IPS-15b (cell line): ENCODE measurements at regions not wholly inside any gene's neighbourhood (a gene's known extent, or its start where the extent isn't known, plus 50 kb on each side); places are given as distances from the start of the nearest gene placed in this dataset.

Experiments used
- H3K27me3 ChIP-seq: one replicate; pipeline ENCODE4 v1.6.1; 2013; ENCODE audit warnings: low read length; ENCODE audit not compliant: control insufficient read depth, insufficient read depth
- H3K36me3 ChIP-seq: one replicate; pipeline ENCODE4 v1.6.1; 2013; ENCODE audit warnings: low read length; ENCODE audit not compliant: control insufficient read depth, insufficient read depth
- H3K4me1 ChIP-seq: one replicate; pipeline ENCODE4 v1.6.1; 2013; ENCODE audit warnings: mild to moderate bottlenecking, low read length; ENCODE audit not compliant: control insufficient read depth, insufficient read depth
- H3K4me3 ChIP-seq: one replicate; pipeline ENCODE4 v1.5.1; 2013; ENCODE audit warnings: low read depth, low read length
- H3K9ac ChIP-seq: one replicate; pipeline ENCODE4 v1.6.1; 2013; ENCODE audit warnings: low read depth, mild to moderate bottlenecking, low read length
- H3K9me3 ChIP-seq: one replicate; pipeline ENCODE4 v1.6.1; 2013; ENCODE audit warnings: mild to moderate bottlenecking, low read length; ENCODE audit not compliant: control insufficient read depth, insufficient read depth

- H3K27me3 ChIP-seq = no peaks in the 10 kb centered on the region
- H3K4me3 ChIP-seq = no peak overlapping the region
- no peaks in the 10 kb centered on the region for H3K9me3 ChIP-seq
- H3K9ac ChIP-seq = no peak overlapping the region
- H3K4me1 ChIP-seq = no peaks in the 10 kb centered on the region
- no peaks in the 10 kb centered on the region for H3K36me3 ChIP-seq
Measured at GRCh38 chr15:94887391-94887790, 656.0 kb downstream of the MCTP2 start.

GRCh38 chr15:94889153-94889552 lies 657.8 kb downstream of the MCTP2 start:
- Histone ChIP-seq H3K36me3 (no peaks in the 10 kb centered on the region), H3K9me3 (no peaks in the 10 kb centered on the region), H3K27me3 (no peaks in the 10 kb centered on the region), H3K4me1 (no peaks in the 10 kb centered on the region), H3K9ac (no peak overlapping the region), H3K4me3 (no peak overlapping the region)

GRCh38 chr15:94893091-94893490 lies 661.7 kb downstream of the MCTP2 start:
- no peaks in the 10 kb centered on the region for H3K36me3 ChIP-seq
- H3K9ac ChIP-seq = no peak overlapping the region
- no peaks in the 10 kb centered on the region for H3K9me3 ChIP-seq
- H3K27me3 ChIP-seq = no peaks in the 10 kb centered on the region
- H3K4me1 ChIP-seq = no peaks in the 10 kb centered on the region
- no peak overlapping the region for H3K4me3 ChIP-seq

GRCh38 chr15:94894056-94894455 lies 662.7 kb downstream of the MCTP2 start:
- no peaks in the 10 kb centered on the region for H3K4me1 ChIP-seq
- no peak overlapping the region for H3K9ac ChIP-seq
- no peaks in the 10 kb centered on the region for H3K36me3 ChIP-seq
- no peaks in the 10 kb centered on the region for H3K27me3 ChIP-seq
- H3K4me3 ChIP-seq = no peak overlapping the region
- no peaks in the 10 kb centered on the region for H3K9me3 ChIP-seq

- H3K36me3 ChIP-seq = no peaks in the 10 kb centered on the region
- H3K4me3 ChIP-seq = no peak overlapping the region
- no peaks in the 10 kb centered on the region for H3K4me1 ChIP-seq
- H3K9ac ChIP-seq = no peak overlapping the region
- no peaks in the 10 kb centered on the region for H3K9me3 ChIP-seq
- H3K27me3 ChIP-seq = no peaks in the 10 kb centered on the region
Measured at GRCh38 chr15:94909510-94909909, 678.1 kb downstream of the MCTP2 start.

GRCh38 chr15:94910166-94910565 lies 678.8 kb downstream of the MCTP2 start:
- no peaks in the 10 kb centered on the region for H3K36me3 ChIP-seq
- no peak overlapping the region for H3K9ac ChIP-seq
- H3K9me3 ChIP-seq = no peaks in the 10 kb centered on the region

GRCh38 chr15:94912760-94913159 lies 681.4 kb downstream of the MCTP2 start:
- H3K9ac ChIP-seq = no peak overlapping the region
- H3K27me3 ChIP-seq = no peaks in the 10 kb centered on the region
- H3K36me3 ChIP-seq = no peaks in the 10 kb centered on the region
- no peaks in the 10 kb centered on the region for H3K9me3 ChIP-seq
- no peaks in the 10 kb centered on the region for H3K4me1 ChIP-seq
- no peak overlapping the region for H3K4me3 ChIP-seq

More at GRCh38 chr15:94910166-94910565, 678.8 kb downstream of the MCTP2 start:
- no peaks in the 10 kb centered on the region for H3K27me3 ChIP-seq
- no peaks in the 10 kb centered on the region for H3K4me1 ChIP-seq
- no peak overlapping the region for H3K4me3 ChIP-seq

GRCh38 chr15:94917068-94917467 lies 685.7 kb downstream of the MCTP2 start:
- Histone ChIP-seq H3K9ac (no peak overlapping the region), H3K4me3 (no peak overlapping the region), H3K4me1 (no peaks in the 10 kb centered on the region), H3K27me3 (no peaks in the 10 kb centered on the region), H3K36me3 (no peaks in the 10 kb centered on the region), H3K9me3 (no peaks in the 10 kb centered on the region)

GRCh38 chr15:94921936-94922335 lies 690.6 kb downstream of the MCTP2 start:
- no peaks in the 10 kb centered on the region for H3K4me1 ChIP-seq
- H3K4me3 ChIP-seq = no peak overlapping the region
- no peaks in the 10 kb centered on the region for H3K9me3 ChIP-seq
- no peaks in the 10 kb centered on the region for H3K36me3 ChIP-seq
- no peaks in the 10 kb centered on the region for H3K27me3 ChIP-seq
- H3K9ac ChIP-seq = no peak overlapping the region

- no peaks in the 10 kb centered on the region for H3K9me3 ChIP-seq
- H3K4me3 ChIP-seq = no peak overlapping the region
- H3K4me1 ChIP-seq = no peaks in the 10 kb centered on the region
- H3K36me3 ChIP-seq = no peaks in the 10 kb centered on the region
- no peaks in the 10 kb centered on the region for H3K27me3 ChIP-seq
- H3K9ac ChIP-seq = no peak overlapping the region
Measured at GRCh38 chr15:94924057-94924456, 692.7 kb downstream of the MCTP2 start.

- Histone ChIP-seq H3K9ac (no peak overlapping the region), H3K4me3 (no peak overlapping the region), H3K36me3 (no peaks in the 10 kb centered on the region), H3K27me3 (no peaks in the 10 kb centered on the region), H3K9me3 (no peaks in the 10 kb centered on the region), H3K4me1 (no peaks in the 10 kb centered on the region)
Measured at GRCh38 chr15:94924971-94925598, 693.7 kb downstream of the MCTP2 start.

GRCh38 chr15:94925680-94926079 lies 694.3 kb downstream of the MCTP2 start:
- H3K4me3 ChIP-seq = no peak overlapping the region

More at GRCh38 chr15:94925680-94926079, 694.3 kb downstream of the MCTP2 start:
- Histone ChIP-seq H3K36me3 (no peaks in the 10 kb centered on the region), H3K4me1 (no peaks in the 10 kb centered on the region), H3K9ac (no peak overlapping the region), H3K27me3 (no peaks in the 10 kb centered on the region), H3K9me3 (no peaks in the 10 kb centered on the region)
